Ishikawa (cell line): ENCODE measurements at regions not wholly inside any gene's neighbourhood (a gene's known extent, or its start where the extent isn't known, plus 50 kb on each side); places are given as distances from the start of the nearest gene placed in this dataset.

Source experiments
- CEBPB ChIP-seq: IDR thresholded peaks from 2 replicates; pipeline ENCODE4 v1.6.1; 2012
- CREB1 ChIP-seq: IDR thresholded peaks from 2 replicates; pipeline ENCODE4 v1.6.1; 2012; ENCODE audit warnings: low read depth
- EGR1 ChIP-seq: IDR thresholded peaks from 2 replicates; pipeline ENCODE4 v1.6.1; 2012
- EP300 ChIP-seq: IDR thresholded peaks from 2 replicates; pipeline ENCODE4 v1.6.1; 2012; ENCODE audit warnings: borderline replicate concordance
- FOXM1 ChIP-seq: IDR thresholded peaks from 2 replicates; pipeline ENCODE4 v1.6.1; 2012; ENCODE audit warnings: low read depth, borderline replicate concordance
- MAX ChIP-seq: IDR thresholded peaks from 2 replicates; pipeline ENCODE4 v1.6.1; 2012
- NFIC ChIP-seq: IDR thresholded peaks from 2 replicates; pipeline ENCODE4 v1.6.1; 2012
- RAD21 ChIP-seq: IDR thresholded peaks from 2 replicates; pipeline ENCODE4 v1.6.1; 2012; ENCODE audit warnings: low read depth
- REST ChIP-seq: IDR thresholded peaks from 2 replicates; pipeline ENCODE4 v1.6.1; 2012; ENCODE audit warnings: low read depth, mild to moderate bottlenecking
- TAF1 ChIP-seq: IDR thresholded peaks from 2 replicates; pipeline ENCODE4 v1.6.1; 2012; ENCODE audit warnings: low read depth, mild to moderate bottlenecking
- TCF12 ChIP-seq: IDR thresholded peaks from 2 replicates; pipeline ENCODE4 v1.6.1; 2012; ENCODE audit warnings: low read depth
- USF1 ChIP-seq: IDR thresholded peaks from 2 replicates; pipeline ENCODE4 v1.6.1; 2012
- YY1 ChIP-seq: IDR thresholded peaks from 2 replicates; pipeline ENCODE4 v1.6.1; 2012; ENCODE audit warnings: low read depth
- ZBTB7A ChIP-seq: IDR thresholded peaks from 2 replicates; pipeline ENCODE4 v1.6.1; 2012; ENCODE audit warnings: low read depth

GRCh38 chr18:40984856-40985255, 970.2 kb upstream of the PIK3C3 start:
- TF ChIP-seq RAD21 (no peak), CREB1 (no peak), MAX (no peak), TCF12 (no peak), TAF1 (no peak), EP300 (no peak), CEBPB (no peak), ZBTB7A (no peak), YY1 (no peak), NFIC (no peak), REST (no peak), FOXM1 (no peak), USF1 (no peak), EGR1 (no peak)
